Nucleus accumbens (tissue), 56 donors: ENCODE measurements at regions not wholly inside any gene's neighbourhood (a gene's known extent, or its start where the extent isn't known, plus 50 kb on each side); places are given as distances from the start of the nearest gene placed in this dataset.
"Not testable (repeated sequence)": the region's sequence is repeated elsewhere in the genome, so short reads cannot be mapped to it uniquely, and the experiment has no call there.

Experiments used
- DNase-seq, 56 donors: peaks; one replicate each; lab custom pipeline; 2025; lab: John Stamatoyannopoulos, UW

DNA sequence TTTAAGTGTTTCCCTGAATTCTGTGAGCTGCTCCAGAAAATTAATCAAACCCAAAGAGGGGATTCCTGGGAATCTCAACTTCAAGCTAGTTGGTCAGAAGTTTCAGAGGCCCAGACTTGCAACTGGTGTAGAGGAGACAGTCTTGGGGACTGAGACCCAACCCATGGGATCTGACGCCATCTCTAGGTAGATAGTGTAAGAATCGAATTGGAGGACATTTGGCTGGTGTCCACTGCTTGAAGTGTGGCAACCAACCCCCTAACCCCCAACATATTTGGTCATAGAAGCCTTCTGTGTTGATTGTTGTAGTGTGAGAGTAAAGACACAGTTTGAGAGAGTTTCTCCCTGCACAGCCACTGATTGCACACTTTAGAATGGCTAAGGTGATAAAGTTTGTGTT, 103.5 kb upstream of the CARMIL1 start:
- no peak for DNase-seq

DNA sequence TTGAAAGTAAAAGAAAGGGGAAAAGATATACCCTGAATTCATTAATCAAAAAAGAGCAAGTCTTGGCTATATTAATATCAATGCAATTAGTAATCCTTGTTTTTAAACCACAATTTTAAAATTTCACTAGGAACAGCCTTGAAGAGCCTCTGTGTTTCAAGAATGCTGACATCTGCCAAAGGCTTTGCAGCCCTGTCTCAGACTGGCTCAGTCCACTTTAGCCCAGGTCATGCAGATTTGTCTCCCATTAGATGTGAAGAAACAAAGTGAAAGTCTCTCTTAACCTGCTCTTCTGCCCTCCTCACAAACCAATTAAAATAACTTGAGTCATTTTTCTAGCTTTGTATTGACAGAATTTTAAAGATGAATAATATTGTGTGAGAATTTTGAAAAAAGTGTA, 102.7 kb upstream of the CARMIL1 start:
- no peak for DNase-seq

DNA sequence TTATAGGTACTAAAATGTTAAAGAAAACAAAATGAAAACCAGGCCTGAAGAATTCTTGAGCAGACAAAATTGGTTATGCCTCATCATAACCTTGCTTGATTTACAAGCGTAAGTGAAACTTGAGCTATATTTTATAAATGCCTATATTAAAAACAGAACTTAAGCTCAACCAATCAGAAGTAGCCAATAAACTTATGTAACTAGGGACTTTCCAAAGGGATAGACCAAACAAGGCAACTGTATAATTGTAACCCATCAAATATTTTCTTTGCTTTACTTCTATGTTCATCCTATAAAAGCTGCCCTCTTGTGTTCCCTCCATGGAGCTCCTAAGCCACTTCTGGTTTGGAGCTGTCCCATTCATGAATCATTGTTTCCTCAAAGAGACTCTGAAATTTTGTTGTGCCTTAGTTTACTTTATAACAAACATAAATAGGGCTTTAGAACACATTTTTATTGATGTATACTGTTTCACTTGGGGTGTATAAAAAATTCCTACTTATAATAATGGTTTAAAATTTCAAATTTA, 101.6 kb upstream of the CARMIL1 start:
- no peak for DNase-seq

DNA sequence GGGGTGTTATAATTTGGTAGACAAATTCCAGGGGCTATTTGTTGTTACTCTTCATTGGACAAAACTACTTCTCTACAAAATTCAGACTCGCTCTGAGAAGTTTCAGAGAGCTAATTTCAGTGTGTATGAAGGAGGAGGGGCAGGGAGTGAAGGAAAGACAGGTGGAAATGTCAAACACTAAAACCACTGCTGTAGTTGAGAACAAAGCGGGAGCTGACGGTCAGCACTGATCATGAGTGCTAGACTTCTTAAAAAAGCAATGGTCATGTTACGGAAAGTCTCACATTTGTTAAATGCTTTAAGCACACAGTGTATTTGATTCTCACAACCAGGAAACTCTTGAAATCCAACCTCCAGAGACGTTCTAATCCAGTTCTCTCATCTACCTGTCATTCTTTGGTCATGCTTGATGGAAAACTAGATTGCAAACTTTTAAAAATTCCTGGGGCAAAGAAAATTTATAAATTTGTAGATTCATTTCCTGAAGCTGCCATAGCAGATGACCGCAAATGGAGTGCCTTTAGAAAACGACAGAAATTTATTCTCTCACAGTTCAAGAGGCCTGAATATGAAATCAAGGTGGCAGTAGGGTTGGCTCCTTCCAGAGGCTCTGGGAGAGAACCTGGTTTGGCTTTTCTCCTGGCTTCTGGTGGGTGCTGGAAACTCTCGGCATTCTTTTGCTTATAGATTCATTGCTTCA, 100.7 kb upstream of the CARMIL1 start:
- no peak for DNase-seq

DNA sequence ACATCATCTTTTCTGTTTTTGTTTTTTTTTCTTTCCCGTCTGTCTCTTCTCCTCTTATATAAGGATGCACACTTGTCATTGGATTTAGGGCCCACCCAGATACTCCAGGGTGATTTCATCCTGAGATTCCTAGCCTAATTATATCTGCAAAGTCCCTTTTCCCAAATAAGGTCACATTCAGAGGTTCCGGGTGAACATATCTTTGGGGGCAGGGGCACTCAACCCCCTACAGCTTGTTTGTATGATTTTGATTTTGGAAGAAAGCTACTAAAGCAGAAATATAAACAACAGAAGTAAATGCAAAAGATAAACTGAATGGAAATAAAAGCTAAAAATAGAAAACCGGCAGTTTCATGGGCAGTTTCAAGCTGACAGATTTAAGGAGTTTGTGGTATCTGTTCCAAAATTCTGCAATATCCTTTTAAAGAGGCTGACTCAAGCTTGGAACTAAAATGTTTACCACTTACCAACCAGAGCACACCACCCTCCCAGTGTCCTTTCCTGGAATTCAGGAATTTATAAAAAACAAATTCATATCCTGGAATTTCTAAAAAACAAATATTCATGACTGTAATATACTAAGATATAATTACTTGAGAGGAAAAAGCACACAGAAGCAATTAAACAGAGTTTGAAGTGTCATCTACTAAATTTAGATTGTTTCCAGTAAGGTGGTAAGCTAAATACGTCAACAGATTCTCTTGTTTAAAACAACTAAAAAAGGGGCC, 100.0 kb upstream of the CARMIL1 start:
- DNase-seq, result no peak

DNA sequence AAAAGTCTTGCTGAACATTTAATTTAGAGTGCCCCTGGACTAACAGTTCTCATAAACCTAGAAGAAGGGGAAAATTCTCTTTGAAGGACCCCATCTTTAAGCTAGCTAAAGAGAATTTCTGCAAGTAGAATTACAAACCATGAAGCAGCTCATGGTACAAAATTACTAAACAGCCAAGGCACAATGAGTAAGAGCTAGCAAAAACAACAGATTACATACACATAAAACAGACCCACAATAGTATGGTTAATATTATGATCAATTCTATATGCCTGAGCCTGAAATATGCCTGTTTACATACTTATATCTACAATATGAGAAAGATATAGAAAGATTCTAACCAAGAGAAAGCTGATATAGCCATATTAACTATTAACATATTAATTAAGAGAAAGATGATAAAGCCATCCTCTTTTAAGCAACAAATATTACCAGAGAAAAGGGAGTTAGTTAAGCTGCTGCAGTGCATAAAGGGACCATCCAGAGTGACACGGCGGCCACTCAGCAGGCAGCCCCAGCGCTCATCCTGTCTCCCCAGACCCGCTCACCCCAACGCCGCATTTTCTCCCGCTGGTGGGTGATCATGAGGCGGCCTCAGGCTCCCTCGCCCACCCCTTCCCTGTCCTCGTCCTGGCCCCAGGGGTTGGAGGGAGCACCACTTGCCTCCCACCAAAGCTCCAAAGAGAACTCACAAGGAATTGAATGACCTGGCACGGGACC, 98.4 kb upstream of the CARMIL1 start:
- DNase-seq, result no peak

DNA sequence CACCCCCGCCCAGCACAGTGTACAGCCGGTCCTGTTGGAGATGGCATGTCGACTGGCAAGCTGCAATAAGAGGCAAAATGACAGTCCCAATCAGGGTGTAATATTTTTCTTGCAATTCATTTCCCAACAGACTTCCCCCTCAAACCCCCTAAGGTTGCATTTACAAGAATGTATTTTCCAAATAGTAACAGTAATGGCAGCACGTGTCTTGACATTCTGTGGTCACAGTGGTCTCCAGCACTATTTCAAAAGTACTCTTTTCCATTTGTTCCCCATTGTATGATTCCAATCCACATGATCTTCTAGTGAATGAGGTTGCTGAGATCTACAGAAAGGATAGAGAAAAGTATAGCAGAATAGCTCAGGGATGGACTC, 97.8 kb upstream of the CARMIL1 start:
- DNase-seq, result no peak

DNA sequence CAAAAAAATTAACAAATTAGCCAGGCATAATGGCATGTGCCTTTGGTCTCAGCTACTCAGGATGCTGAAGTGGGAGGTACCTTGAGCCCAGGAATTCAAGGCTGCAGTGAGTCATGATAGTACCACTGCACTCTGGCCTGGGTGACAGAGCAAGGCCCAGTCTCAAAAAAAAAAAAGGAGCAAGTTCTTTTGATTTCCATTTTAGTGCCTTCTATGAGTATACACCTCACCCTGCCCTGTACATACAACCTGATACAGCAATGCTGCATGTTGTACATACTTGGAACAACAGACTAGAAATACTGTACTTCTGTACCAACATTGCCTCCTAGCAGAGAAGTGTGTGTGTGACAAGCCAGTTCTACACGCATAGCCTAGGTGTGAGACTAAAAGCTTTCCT, 97.3 kb upstream of the CARMIL1 start:
- no peak for DNase-seq

DNA sequence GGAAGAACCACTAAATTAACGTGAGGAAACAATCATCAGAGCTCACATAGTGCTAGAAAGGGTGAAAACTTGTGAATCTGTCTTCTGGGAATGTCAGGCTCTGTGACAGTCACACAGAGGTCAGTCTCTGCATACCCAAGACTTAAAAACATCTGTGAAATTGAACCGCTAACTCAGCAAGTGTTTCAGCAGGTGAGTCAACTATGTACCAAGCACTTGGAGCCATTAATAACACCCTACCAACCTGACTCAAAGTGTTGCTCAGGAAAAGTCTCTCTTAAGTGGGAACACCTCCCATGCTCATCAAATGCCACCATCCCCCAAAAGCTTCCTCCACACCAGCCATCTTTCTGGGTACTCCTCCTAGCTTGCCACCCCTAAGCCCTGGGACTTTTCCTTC, 92.3 kb upstream of the CARMIL1 start:
- no peak for DNase-seq

DNA sequence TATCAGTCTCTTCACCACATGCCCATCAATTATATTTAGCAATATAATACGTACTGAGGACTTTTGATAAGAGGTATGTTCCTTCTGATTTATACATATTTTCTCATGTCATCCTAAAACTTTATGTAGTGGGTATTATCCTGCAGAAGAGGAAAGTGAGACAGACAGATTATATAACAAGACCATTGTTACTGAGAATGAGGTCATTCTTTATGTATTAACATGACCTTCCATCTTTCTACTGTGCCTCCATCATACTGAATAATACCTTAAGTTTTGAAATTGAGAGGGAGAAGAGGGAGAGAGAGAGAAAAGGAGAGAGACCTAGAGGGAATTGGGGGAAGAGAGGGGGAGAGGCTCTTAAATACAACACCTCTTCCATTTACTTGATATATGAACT, 90.9 kb upstream of the CARMIL1 start:
- no peak for DNase-seq

DNA sequence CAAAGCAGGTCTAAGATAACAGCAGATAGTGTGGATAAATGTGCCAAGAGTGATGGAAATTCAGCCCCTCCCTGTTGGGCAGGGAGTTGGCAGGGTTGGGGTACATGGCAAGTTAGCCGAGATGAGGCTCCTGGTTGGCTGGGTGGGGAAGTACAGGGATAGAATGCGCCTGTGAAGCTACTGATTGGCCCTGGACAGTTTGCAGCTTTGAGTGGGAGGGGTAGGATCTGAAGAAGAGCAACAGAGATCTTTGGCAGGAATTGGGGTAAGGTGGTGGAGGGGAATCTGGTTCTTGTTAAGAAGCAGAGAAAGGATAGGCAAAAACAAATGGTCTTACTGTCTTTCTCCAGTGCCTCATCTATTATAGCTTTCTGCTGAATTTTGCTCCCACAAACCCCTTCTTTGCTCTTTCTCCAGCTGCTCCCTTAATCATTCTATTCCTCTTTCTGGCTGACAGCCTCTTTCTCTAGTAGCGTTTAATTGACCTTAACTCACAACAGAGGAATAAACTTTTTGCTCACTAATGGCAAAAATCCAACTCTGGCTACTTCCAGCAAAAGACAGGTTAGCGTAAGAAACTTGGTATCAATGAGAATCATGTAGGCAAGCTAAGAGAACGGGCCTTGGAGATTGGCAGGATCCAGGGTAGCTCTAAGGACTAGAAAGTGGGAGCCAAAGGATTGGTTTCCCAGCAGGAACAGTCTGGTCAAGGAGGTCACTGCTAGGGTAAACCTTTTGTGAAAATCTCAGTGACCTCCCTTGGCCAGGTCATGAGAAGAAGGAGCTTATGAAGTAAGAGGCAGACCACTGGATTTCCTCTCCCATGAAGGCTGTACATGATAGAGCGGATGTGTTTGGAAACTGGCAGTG, 86.3 kb upstream of the CARMIL1 start:
- DNase-seq, result no peak

DNA sequence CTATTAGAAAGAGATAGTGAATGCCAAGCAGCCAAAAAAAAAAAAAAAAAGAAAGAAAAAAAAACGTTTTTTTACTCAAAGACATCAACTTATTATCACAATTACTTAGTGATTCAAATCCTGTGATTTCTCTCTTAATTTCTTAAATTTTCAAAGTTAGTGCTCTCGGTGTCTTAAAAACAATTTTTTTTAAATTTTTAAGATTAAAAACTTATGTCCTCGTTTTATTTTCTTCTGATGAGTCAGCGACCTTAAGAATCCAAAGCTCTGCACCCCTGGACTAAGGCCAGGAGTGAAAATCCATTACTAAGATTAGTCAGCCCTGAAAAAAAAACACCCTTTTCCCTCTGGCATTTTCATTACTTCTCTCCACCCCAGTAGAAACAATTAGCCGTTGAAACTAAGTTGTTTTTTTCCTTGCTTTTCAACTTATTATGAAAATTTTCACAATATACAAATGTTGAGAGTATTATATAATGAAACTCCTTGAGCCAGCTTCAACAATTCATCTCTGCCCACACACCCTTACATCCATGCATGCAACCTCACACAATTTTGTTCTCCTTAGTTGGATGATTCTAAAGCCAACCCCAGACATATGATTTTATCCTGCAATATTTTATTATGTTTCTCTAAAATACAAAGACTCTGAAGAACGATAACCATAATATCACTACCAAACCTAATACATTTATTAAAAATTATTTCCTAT, 85.6 kb upstream of the CARMIL1 start:
- DNase-seq, result no peak

DNA sequence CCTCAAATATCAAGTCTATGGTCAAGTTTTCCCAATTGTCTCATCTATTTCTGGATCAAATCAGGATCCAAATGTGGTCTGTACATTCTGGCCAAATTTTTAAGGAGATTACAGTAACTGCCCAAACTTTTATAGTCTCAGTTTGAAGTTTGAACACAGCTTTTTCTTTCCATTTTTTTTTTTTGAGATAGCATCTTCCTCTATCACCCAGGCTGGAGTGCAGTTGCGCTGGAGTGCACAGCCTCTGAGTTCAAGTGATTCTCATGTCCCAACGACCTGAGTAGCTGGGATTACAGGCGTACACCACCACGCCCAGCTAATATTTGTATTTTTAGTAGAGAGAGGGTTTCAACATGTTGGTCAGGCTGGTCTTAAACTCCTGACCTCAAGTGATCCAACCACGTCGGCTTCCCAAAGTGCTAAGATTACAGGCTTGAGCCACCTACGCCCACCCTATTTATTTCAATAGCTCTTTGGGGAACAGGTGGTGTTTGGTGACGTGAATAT, 84.9 kb upstream of the CARMIL1 start:
- DNase-seq, result no peak

DNA sequence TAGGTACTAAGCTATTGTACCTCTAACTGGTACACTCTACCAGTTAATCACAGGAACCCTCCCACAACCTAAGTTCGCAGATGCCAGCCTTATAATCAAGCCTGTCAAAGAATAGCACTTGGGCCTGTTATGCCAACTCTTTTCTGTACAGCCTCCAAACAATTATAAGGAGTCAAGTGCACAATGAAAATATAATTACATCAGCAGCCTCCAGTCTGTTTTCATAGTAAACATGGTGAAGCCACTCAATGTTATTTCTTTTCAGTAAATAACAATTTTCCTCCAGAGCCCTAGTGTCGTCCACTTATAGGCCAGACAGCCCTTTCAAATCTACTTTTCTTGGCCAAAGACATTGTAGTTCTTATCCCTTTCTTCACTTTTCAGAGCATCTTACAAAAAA, 82.7 kb upstream of the CARMIL1 start:
- no peak for DNase-seq

DNA sequence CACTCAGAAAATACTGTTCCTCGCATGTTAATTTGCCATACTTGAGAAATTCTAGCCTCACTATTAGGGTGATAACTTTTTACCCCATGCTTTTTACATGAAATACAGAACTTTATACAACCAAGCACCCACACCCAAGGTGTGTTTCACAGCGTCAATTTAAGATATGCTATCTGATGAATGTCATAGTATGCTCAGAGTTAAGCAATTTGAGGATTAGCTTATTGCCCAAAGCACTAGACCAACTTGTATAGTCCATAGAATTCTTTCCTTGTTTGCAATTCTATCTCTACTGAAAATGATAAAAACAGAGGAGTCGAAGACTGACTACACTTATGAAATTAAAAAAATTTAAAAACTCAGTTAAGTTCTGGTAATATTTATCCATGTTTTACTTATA, 82.1 kb upstream of the CARMIL1 start:
- DNase-seq, result no peak

DNA sequence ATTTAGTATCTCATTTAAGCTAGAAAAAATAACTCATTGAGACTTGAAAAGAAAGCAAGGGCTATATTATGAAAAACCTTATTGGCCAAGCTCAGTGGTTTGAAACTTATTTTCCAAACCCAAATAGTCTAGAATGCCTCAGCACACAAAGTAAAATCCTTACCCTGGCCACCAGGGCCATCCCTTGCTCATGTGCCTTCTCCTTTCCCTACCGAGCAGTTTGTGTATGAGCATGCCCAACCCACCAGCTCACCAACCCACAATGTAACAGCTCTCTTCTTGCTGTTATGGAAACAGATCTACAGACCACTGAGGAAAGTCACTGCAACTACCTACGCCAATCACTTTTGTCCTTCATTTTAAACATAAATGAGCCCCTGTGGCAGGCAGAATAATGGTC, 79.6 kb upstream of the CARMIL1 start:
- DNase-seq, result no peak

DNA sequence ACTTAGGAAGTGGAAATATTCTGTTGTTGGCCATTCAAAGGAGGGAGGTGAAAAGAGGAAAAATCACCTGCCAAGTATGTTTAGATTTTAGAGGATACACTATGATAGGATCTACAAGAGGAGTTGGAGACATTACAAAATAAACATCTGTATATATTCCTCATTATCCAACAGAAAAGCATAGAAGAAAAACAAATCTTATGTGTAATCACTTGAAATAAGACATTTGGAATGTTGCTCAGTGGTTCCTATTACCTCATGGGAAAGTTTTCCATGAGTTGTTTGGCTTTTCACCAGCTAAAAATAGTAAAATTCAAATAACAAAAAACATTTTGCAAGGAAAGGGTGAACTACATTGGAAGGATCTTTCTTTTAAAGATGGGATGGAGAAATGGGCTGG, 76.7 kb upstream of the CARMIL1 start:
- DNase-seq, result no peak

DNA sequence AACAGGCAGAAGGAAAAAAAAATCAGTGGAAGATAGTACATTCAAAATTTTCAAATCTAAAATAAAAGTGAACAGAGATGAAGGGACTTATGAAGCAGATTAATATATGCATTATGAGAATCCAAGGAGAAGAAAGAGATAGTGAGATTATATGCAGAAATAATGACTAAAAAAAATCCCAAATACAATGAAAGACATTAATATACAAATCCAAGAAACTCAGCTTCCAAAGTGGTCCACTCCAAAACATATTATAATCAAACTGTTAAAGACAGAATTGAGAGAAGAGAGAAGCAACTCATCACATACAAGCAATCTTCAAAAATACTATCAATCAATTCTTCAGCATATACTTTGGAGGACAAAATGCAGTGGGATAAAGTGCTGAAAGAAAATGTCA, 73.5 kb upstream of the CARMIL1 start:
- no peak for DNase-seq

DNA sequence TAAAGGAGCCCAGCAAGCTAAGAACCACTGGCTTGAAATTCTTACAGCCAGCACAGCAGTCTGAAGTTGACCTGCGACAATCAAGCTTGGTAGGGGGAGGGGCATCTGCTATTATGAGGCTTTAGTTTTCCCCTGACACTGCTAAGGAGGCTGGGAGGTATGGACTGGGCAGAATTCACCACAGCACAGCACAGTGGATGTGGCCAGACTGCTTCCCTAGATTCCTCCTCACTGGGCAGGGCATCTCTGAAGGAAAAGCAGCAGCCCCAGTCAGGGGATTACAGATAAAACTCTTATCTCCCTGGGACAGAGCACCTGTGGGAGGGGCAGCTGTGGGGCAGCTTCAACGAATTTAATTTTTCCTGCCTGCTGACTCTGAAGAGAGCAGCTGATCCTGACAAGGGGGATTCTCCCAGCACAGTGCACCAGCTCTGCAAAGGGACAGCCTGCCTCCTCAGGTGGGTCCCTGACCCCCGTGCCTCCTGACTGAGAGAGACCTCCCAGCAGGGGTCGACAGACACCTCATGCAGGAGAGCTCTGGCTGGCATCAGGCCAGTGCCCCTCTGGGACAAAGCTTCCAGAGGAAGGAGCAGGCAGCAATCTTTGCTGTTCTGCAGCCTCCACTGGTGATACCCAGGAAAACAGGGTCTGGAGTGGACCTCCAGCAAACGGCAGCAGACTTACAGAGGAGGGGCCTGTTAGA, 71.6 kb upstream of the CARMIL1 start:
- not testable (repeated sequence) for DNase-seq
